ENCODE measurements at regions not wholly inside any gene's neighbourhood (a gene's known extent, or its start where the extent isn't known, plus 50 kb on each side); places are given as distances from the start of the nearest gene placed in this dataset.

GRCh38 chr3:177811835-177812234, 614.6 kb upstream of the TBL1XR1 start:
- Histone ChIP-seq H3K27ac (peak overlapping the region; percentile 5 to 92 (median 58)), H3K9me3 (no peaks in the 10 kb centered on the region), H3K4me3 (replicated peaks in 1 of 3) (no peak overlapping the region), H3K4me1 (peaks cover 35 to 54% of the 10 kb centered on the region in 2 donors), H3K36me3 (no peaks in the 10 kb centered on the region), H3K27me3 (no peaks in the 10 kb centered on the region)
- DNase-seq = no peak
- intact Hi-C loops (cut with DNase I) = no loop called here
- TF ChIP-seq POLR2A (IDR thresholded peaks at IDR 0.05) (no peak), CTCF (IDR thresholded peaks at IDR 0.05) (no peak)
- WGBS, 2 donors = 96% methylated on average over 1 of the region's 1 CpG

GRCh38 chr3:177812492-177812891, 615.2 kb upstream of the TBL1XR1 start:
- intact Hi-C loops (cut with DNase I) = no loop called here
- no peaks in the 10 kb centered on the region for H3K9me3 ChIP-seq
- TF ChIP-seq CTCF (IDR thresholded peaks at IDR 0.05) (no peak), POLR2A (IDR thresholded peaks at IDR 0.05) (no peak)
- WGBS, 2 donors = 83% methylated on average over 5 of the region's 5 CpGs
- peak overlapping the region; percentile 57 to 92 (median 87) for H3K27ac ChIP-seq
- no peak overlapping the region for H3K4me3 ChIP-seq (replicated peaks in 1 of 3)
- H3K27me3 ChIP-seq = no peaks in the 10 kb centered on the region
- H3K36me3 ChIP-seq = no peaks in the 10 kb centered on the region
- H3K4me1 ChIP-seq = peaks cover 41 to 60% of the 10 kb centered on the region in 2 donors
- no peak for DNase-seq

GRCh38 chr3:177813322-177813721, 616.0 kb upstream of the TBL1XR1 start:
- no peaks in the 10 kb centered on the region for H3K36me3 ChIP-seq
- DNase-seq = peak; percentile 86 to 92
- TF ChIP-seq CTCF (IDR thresholded peaks at IDR 0.05) (peak in 1 of 6 experiments; percentile 25), POLR2A (IDR thresholded peaks at IDR 0.05) (peak in 1 of 2 donors; percentile 26)
- peak overlapping the region; percentile 57 to 92 (median 87) for H3K27ac ChIP-seq
- intact Hi-C loops (cut with DNase I) = no loop called here
- H3K4me3 ChIP-seq (replicated peaks in 1 of 3) = no peak overlapping the region
- H3K9me3 ChIP-seq = no peaks in the 10 kb centered on the region
- 39 to 43% methylated on average over 3 of the region's 3 CpGs for whole genome bisulfite sequencing, 2 donors
- no peaks in the 10 kb centered on the region for H3K27me3 ChIP-seq
- H3K4me1 ChIP-seq = peaks cover 47 to 67% of the 10 kb centered on the region in 2 donors

GRCh38 chr3:177816667-177817208, 619.5 kb upstream of the TBL1XR1 start:
- Histone ChIP-seq H3K4me1 (peaks cover 41 to 59% of the 10 kb centered on the region in 2 donors), H3K4me3 (replicated peaks in 1 of 3) (no peak overlapping the region), H3K27ac (peak overlapping the region; percentile 87 to 92 (median 87)), H3K27me3 (no peaks in the 10 kb centered on the region), H3K9me3 (no peaks in the 10 kb centered on the region), H3K36me3 (no peaks in the 10 kb centered on the region)
- 6 to 14% methylated on average over 6 of the region's 6 CpGs for WGBS, 2 donors
- DNase-seq = peak; percentile 60 to 62
- intact Hi-C loops (cut with DNase I) = no loop called here
- peak in 1 of 2 donors; percentile 46 for TF ChIP-seq POLR2A (IDR thresholded peaks at IDR 0.05)
- TF ChIP-seq CTCF (IDR thresholded peaks at IDR 0.05) = peak in 2 of 6 experiments; percentile 15 to 22

GRCh38 chr3:177817751-177818150, 620.5 kb upstream of the TBL1XR1 start:
- intact Hi-C loops (cut with DNase I) = no loop called here
- no peaks in the 10 kb centered on the region for H3K9me3 ChIP-seq
- H3K4me3 ChIP-seq (replicated peaks in 1 of 3) = no peak overlapping the region
- H3K27ac ChIP-seq = peak overlapping the region; percentile 87 to 92 (median 87)
- peaks cover 41 to 66% of the 10 kb centered on the region in 2 donors for H3K4me1 ChIP-seq
- TF ChIP-seq CTCF (IDR thresholded peaks at IDR 0.05) (no peak), POLR2A (IDR thresholded peaks at IDR 0.05) (no peak)
- H3K27me3 ChIP-seq = no peaks in the 10 kb centered on the region
- 20 to 82% methylated on average over 2 of the region's 2 CpGs for WGBS, 2 donors
- H3K36me3 ChIP-seq = no peaks in the 10 kb centered on the region
- peak; percentile 55 to 57 for DNase-seq

Data from thyroid gland (tissue), 4 donors.